GM19239 (cell line): ENCODE measurements at regions not wholly inside any gene's neighbourhood (a gene's known extent, or its start where the extent isn't known, plus 50 kb on each side); places are given as distances from the start of the nearest gene placed in this dataset.
"Not testable (repeated sequence)": the region's sequence is repeated elsewhere in the genome, so short reads cannot be mapped to it uniquely, and the experiment has no call there.

Experiments used
- DNase-seq: peaks from one replicate; pipeline ENCODE4 v3.0.0; 2011; ENCODE audit warnings: low spot score; ENCODE audit not compliant: insufficient read length
- FAIRE-seq: peaks from 2 replicates; lab custom pipeline; 2011; peaks lifted over from hg19 to GRCh38; lab: Jason Lieb, UNC

DNA sequence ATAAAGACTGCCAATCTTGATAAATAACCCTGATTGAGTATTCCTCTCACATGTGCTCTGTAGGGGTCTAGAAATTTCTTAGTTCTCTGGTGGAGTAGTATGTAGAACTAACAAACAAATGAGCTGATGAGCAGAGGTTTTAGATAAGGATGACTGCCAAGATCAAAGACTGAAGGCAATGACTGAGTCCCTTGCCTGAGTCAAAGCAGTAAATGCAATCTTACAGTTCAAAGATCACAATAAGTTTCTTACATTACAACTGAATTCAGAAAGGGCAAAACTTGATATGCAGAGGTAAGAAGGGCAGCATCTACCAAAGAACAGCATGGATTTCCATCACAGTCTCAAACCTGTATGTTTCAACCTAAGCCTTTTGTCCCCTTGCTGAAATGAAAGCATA, 172.2 kb upstream of the POU1F1 start:
- no peak for FAIRE-seq
- DNase-seq: no peak

GRCh38 chr3:87446849-87447387, 170.5 kb upstream of the POU1F1 start:
- FAIRE-seq: no peak
- DNase-seq: no peak

DNA sequence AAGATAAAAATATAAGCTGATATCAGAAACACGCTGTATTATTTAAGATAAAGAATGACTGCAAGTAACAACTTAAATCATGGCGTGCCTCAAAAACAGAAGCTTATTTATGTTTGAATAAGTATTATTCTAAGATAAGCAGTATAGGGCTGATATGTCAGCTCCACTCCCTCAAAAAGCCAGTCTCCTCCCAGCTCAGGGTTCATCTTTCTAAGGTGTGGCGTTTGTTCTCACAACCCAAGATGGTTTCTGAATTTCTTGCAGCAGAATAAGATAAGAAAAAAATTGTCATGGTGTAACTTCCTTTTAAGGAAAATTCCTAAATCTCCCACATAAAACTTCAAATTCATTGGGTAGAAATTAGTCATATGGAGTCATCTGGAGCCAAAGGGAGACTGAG, 166.1 kb upstream of the POU1F1 start:
- no peak for DNase-seq
- no peak for FAIRE-seq

- FAIRE-seq: no peak
- DNase-seq: no peak
These were observed 161.4 kb upstream of the POU1F1 start for GRCh38 chr3:87437765-87438164.

GRCh38 chr3:87436781-87437543, 160.6 kb upstream of the POU1F1 start:
- no peak for FAIRE-seq

GRCh38 chr3:87435926-87436620, 159.7 kb upstream of the POU1F1 start:
- DNase-seq (no peak), FAIRE-seq (no peak)

More at GRCh38 chr3:87436781-87437543, 160.6 kb upstream of the POU1F1 start:
- DNase-seq: no peak

DNA sequence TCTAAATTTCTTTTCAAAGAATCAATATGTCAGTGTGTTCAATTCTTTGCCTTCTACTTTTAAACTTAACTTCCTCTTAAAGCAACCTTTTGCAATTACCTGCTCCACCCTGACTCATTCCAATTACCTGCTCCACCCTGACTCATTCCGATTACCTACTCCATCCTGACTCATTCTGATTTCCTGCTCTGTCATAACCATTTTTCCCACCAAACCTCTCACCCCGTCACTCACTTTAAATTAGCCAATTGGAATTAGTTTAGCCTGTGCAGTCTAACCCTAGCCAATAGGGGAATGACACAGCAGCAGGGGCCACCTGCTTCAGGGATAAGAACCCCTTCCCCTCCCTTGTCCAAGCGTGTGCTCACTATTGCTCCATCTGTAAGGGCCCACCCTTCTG, 157.1 kb upstream of the POU1F1 start:
- DNase-seq, FAIRE-seq: not testable (repeated sequence)

- FAIRE-seq: no peak
- no peak for DNase-seq
These were observed 150.5 kb upstream of the POU1F1 start for GRCh38 chr3:87426918-87427317.

DNA sequence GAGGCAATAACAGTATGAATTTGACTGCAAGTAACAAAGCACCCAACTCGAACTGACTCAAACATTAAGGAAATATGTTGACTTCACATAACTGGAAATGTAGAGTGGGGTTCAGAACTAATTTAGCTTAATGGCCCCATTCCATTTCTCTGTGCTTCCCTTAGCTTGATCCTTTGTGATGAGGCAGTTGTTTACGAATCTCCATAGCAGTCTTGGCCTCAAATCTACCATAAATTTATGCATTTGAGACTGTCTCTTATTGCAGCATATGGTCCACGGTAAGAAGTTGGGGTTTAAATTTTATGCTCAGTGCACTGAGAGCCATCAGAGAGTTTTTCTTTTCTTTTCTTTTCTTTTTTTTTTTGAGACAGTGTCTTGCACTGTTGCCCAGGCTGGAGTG, 148.7 kb upstream of the POU1F1 start:
- FAIRE-seq (no peak), DNase-seq (no peak)

- FAIRE-seq (no peak), DNase-seq (no peak)
These were observed 147.0 kb upstream of the POU1F1 start for GRCh38 chr3:87423336-87423735.

GRCh38 chr3:87422333-87422732, 145.9 kb upstream of the POU1F1 start:
- no peak for FAIRE-seq
- no peak for DNase-seq

DNA sequence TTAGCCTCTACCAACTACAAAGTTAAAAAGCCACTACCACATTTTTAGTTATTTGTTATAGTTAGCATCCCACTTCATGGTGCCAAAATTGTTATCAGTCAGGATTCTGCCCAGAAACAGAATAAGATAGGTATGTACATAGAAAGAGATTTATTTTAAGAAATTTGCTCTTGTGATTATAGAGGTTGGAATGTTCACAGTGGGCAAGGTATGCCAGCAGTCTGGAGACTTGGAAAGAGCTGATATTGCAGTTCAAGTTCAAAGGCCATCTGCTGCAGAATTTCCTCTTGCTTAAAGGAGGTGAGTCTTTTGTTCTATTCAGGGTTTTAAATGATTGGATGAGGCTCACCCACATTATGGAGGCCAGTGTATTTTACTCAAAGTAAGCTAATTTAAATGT, 143.8 kb upstream of the POU1F1 start:
- DNase-seq (no peak), FAIRE-seq (no peak)

DNA sequence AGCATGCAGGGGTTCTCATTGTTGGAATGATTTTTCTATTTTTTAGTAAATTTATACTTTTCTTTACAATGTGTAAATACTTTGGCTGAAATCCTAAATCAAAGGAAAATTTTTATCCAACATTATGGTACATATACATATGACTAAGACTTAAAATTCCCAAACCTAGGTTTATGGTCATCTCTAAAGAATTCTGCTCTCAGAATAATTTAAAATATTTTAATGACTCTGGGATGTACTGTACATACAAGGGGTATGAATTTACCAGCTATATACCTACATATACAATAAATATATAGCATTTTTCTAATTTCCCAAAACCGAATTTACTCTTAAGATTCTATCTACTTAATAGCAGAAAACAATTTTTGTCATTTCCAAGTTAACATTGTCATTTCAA, 137.9 kb upstream of the POU1F1 start:
- FAIRE-seq (no peak), DNase-seq (no peak)

DNA sequence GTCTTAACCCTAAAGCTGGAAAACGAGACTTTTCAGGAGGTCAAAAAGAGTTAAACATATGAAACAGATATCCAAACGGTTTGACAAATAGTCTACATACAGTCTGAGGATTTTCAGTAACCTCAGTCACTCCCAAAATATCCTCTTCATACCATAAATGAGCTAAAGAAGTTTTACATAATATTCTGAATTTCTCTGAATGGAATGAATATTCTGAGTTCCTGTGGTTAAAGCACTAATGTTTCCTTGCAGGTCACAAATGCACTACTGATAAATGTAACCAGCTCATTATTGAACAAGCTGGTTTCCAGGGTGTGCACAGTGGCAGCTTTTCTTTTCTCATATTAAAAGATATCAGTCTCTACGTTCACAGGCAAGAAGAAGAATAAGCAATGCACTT, 137.4 kb upstream of the POU1F1 start:
- FAIRE-seq (no peak), DNase-seq (no peak)

GRCh38 chr3:87410110-87410509, 133.7 kb upstream of the POU1F1 start:
- FAIRE-seq: no peak
- DNase-seq: no peak

GRCh38 chr3:87398168-87398801, 121.9 kb upstream of the POU1F1 start:
- FAIRE-seq (no peak), DNase-seq (no peak)

DNA sequence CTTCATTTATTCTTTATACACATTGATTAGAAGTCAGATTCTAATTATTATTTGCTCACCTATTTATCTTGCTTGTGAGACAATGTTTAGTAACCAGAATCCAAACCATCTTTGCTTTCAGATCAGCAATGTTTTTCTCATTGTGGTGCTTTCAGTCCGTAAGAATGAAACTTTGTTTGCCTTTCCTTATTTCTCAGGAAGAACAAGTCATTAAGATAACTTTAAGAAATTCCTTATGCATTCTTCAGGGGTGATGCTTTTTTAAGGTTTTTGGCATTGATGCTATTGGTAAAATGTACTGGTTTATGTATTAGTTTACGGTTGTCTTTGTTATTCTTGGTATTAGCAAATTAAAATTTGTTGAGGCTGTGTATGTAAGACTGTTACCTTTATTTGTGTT, 120.8 kb upstream of the POU1F1 start:
- DNase-seq (no peak), FAIRE-seq (no peak)

- FAIRE-seq: no peak
- no peak for DNase-seq
These were observed 114.4 kb upstream of the POU1F1 start for GRCh38 chr3:87390821-87391220.

DNA sequence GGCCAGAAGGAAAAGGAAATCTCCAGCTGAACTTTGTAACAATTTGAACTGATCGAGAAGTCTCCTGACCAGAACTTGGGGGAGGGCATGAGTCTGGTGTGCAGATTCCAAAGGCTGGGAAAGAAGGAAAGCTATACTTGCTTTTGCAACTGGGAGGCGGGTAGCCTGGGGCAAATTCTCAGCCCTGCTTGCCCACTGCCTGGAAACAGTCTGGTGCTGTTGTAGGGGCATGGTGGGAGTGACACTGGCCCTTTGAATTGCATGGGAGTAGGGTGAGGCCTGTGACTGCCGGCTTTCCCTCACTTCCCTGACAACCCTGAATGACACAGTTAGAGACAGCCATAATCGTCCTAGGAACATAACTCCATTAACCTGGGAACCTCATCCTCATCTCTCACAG, 114.0 kb upstream of the POU1F1 start:
- no peak for DNase-seq
- no peak for FAIRE-seq

- FAIRE-seq (no peak), DNase-seq (no peak)
These were observed 98.9 kb upstream of the POU1F1 start for GRCh38 chr3:87375231-87375682.

- DNase-seq (no peak), FAIRE-seq (no peak)
These were observed 93.6 kb upstream of the POU1F1 start for GRCh38 chr3:87370007-87370406.
